ENCODE measurements at regions not wholly inside any gene's neighbourhood (a gene's known extent, or its start where the extent isn't known, plus 50 kb on each side); places are given as distances from the start of the nearest gene placed in this dataset.

DNA sequence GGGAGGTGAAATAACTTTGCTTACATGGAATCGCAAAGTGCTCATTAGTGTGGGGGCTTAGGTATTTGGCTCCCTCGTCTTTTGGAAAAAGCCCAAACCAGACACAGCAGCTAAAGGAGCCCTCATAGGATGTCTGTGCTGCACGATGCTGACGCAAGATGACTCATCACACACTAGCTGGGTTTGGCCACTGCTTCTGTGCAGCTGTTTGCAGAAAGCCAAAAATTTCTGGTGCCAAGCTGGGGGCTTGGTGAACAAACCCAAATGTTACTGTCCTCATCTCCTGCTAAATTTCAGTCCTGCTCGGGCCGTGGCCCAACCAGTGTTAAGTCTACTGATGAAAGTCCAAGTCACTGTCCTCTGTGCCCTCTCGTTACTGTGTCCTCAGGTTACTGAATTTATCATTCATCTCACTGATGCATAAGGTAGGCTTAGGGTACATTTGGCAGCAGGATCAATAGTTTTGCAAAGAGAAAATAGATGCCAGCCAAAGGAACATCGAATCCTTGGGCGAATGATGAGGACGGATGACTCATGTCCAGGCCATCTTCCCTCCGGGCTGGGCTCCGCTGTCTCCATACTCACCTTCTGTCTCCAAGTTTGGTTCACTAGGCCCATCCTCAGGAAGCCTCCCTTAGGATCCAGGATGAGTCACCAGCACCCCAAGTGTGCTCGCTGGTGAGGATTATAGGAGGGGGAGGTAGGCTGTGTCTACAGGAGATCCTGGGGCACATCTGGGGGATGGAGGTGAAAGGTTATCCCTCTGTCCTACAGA lies 177.7 kb downstream of the ADSS2 start:
- Histone ChIP-seq H3K9me3 (ENCODE audit: control insufficient read depth, insufficient read depth, low read length) (no peaks in the 10 kb centered on the region), H3K4me3 (ENCODE audit: low read length) (no peak overlapping the region), H3K27ac (ENCODE audit: low read length) (no peak overlapping the region), H3K4me1 (ENCODE audit: control insufficient read depth, insufficient read depth, low read length) (no peaks in the 10 kb centered on the region), H3K27me3 (ENCODE audit: control insufficient read depth, insufficient read depth, low read length) (no peaks in the 10 kb centered on the region), H3K36me3 (ENCODE audit: control insufficient read depth, insufficient read depth, low read length) (no peaks in the 10 kb centered on the region)
- DNase-seq (ENCODE audit: low read depth, low spot score) = no peak
- no CpG with 5 or more reads among the region's 13 CpGs for WGBS (ENCODE audit: insufficient coverage, insufficient read length)

DNA sequence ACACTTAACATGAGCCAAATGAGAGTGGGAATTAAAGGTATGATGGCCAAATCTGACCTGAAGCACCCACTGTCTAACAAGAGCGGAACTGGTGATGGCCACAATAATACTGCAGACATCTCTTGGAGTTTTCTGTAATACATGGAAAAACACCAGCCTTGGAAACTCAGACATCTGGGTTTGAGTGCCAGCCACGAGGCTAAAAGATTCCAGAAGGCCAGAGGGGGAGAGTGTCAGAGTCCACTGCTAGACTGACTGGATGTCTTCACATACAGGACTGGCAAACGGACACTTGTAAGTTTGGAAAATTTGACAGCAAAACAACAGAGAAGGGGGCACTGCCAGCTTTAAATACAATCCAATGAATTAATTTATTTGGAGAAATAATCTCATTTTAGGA lies 175.1 kb downstream of the ADSS2 start:
- no peaks in the 10 kb centered on the region for H3K36me3 ChIP-seq (ENCODE audit: control insufficient read depth, insufficient read depth, low read length)
- no CpG with 5 or more reads among the region's 3 CpGs for WGBS (ENCODE audit: insufficient coverage, insufficient read length)
- H3K4me3 ChIP-seq (ENCODE audit: low read length) = no peak overlapping the region
- H3K9me3 ChIP-seq (ENCODE audit: control insufficient read depth, insufficient read depth, low read length) = no peaks in the 10 kb centered on the region
- H3K27me3 ChIP-seq (ENCODE audit: control insufficient read depth, insufficient read depth, low read length) = no peaks in the 10 kb centered on the region
- no peaks in the 10 kb centered on the region for H3K4me1 ChIP-seq (ENCODE audit: control insufficient read depth, insufficient read depth, low read length)
- no peak overlapping the region for H3K27ac ChIP-seq (ENCODE audit: low read length)
- no peak for DNase-seq (ENCODE audit: low read depth, low spot score)

DNA sequence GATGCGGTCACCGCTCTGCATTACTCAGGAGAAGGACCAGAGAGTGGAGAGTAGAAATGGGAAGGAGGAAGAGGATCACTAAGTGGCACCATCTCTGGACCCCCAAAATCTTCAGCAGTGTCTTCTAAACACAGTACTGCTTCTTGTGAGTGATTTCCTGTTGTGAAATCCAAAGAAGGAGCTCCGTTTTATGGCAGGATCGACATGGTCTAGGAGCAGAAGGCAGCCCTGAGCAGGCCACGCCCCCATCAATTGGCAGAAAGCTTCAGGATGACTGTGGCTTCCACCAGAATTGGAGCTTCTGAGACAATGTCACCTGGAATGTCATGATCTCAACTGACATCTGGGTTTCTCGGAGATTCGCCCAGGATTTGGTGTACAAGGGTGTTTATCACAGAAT lies 171.5 kb downstream of the ADSS2 start:
- H3K4me1 ChIP-seq (ENCODE audit: control insufficient read depth, insufficient read depth, low read length) = no peaks in the 10 kb centered on the region
- H3K36me3 ChIP-seq (ENCODE audit: control insufficient read depth, insufficient read depth, low read length) = no peaks in the 10 kb centered on the region
- H3K4me3 ChIP-seq (ENCODE audit: low read length) = no peak overlapping the region
- no peak for DNase-seq (ENCODE audit: low read depth, low spot score)
- no peak overlapping the region for H3K27ac ChIP-seq (ENCODE audit: low read length)
- WGBS (ENCODE audit: insufficient coverage, insufficient read length) = no CpG with 5 or more reads among the region's 7 CpGs
- no peaks in the 10 kb centered on the region for H3K9me3 ChIP-seq (ENCODE audit: control insufficient read depth, insufficient read depth, low read length)
- no peaks in the 10 kb centered on the region for H3K27me3 ChIP-seq (ENCODE audit: control insufficient read depth, insufficient read depth, low read length)

DNA sequence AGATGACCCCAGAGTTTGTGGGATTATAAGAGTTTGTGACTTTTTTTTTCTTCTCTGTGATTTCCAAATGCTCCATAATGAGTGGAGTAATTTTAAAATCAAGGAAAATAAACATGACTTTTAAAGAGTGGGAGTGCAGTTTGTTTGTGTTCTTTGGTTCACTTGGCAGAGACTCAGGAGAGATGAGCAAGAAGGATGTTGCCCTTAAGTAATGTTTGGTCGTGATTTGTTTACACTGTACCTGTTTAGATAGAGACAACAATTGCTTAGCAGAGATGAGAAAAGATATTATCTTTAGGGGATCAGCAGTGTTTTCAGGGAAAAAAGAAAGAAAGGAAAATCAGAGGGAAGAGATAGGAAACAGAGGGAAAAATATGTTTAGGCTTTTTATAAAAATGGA lies 170.8 kb downstream of the ADSS2 start:
- H3K27me3 ChIP-seq (ENCODE audit: control insufficient read depth, insufficient read depth, low read length) = no peaks in the 10 kb centered on the region
- no peak overlapping the region for H3K4me3 ChIP-seq (ENCODE audit: low read length)
- H3K36me3 ChIP-seq (ENCODE audit: control insufficient read depth, insufficient read depth, low read length) = no peaks in the 10 kb centered on the region
- DNase-seq (ENCODE audit: low read depth, low spot score) = no peak
- H3K9me3 ChIP-seq (ENCODE audit: control insufficient read depth, insufficient read depth, low read length) = no peaks in the 10 kb centered on the region
- no peak overlapping the region for H3K27ac ChIP-seq (ENCODE audit: low read length)
- H3K4me1 ChIP-seq (ENCODE audit: control insufficient read depth, insufficient read depth, low read length) = no peaks in the 10 kb centered on the region
- no CpG with 5 or more reads among the region's 1 CpG for WGBS (ENCODE audit: insufficient coverage, insufficient read length)

DNA sequence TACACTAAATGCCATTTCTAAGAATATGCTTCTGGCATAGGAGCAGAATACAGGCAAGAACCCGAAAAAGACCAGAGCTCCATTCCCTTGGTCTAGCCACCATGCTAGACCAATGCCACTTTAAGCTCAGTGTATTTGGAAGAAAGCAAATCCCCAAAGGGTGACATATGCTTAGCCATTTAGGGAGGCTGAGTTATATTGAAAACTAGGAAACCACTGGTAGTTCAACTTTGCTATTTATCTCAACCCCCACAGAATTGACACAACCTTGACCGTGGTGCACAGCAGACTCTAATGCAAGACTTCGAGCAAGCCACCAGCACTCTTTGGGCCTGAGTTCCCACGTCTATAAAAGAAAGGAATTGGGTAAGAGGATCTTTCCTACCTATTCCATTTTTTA lies 167.9 kb downstream of the ADSS2 start:
- H3K36me3 ChIP-seq (ENCODE audit: control insufficient read depth, insufficient read depth, low read length) = no peaks in the 10 kb centered on the region
- WGBS (ENCODE audit: insufficient coverage, insufficient read length) = no CpG with 5 or more reads among the region's 4 CpGs
- H3K4me1 ChIP-seq (ENCODE audit: control insufficient read depth, insufficient read depth, low read length) = no peaks in the 10 kb centered on the region
- H3K9me3 ChIP-seq (ENCODE audit: control insufficient read depth, insufficient read depth, low read length) = no peaks in the 10 kb centered on the region
- no peak overlapping the region for H3K27ac ChIP-seq (ENCODE audit: low read length)
- DNase-seq (ENCODE audit: low read depth, low spot score) = no peak
- H3K4me3 ChIP-seq (ENCODE audit: low read length) = no peak overlapping the region
- no peaks in the 10 kb centered on the region for H3K27me3 ChIP-seq (ENCODE audit: control insufficient read depth, insufficient read depth, low read length)

DNA sequence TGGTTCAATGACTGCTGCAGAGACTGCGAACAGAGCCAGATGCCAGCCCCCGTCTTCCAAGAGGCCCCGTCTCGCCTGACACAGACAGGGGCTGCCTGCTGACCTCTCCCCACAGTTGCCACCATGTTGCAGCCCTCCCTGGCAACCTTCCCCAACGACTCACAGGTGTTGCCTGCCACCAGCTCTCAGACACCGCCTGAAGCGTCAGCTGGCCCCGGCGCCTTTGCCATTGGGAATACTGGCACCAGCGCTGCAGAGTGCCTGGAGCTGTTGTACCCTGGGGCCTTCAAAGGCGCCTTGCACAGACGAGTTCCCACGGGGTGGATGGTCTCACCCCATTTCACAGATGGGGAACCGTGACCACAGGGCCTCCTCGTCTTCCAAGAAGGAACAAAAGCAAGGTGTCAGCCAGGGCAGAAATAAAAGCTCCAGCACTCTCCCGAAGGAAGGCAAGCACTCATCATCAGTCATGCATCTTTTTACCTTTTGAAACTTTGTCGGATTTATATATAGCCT lies 167.0 kb downstream of the ADSS2 start:
- no CpG with 5 or more reads among the region's 17 CpGs for WGBS (ENCODE audit: insufficient coverage, insufficient read length)

DNA sequence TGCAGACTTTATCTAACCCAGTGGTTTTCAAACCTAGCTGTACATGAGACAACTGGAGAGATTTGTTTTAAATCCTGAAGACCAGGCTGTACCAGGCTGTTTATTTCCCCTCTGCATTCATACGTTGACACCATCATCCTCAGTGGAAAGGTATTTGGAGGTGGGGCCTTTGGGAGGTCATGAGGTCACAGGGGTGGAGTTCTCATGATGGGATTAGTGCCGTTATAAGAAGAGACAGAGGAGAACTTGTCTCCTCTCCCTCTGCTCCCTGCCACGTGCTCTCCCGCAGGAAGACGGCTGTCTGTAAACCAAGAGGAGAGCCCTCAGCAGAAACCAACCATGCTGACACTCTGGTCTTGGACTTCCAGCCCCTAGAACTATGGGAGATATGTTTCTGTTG lies 165.4 kb downstream of the ADSS2 start:
- no peak overlapping the region for H3K4me3 ChIP-seq (ENCODE audit: low read length)
- H3K4me1 ChIP-seq (ENCODE audit: control insufficient read depth, insufficient read depth, low read length) = no peaks in the 10 kb centered on the region
- no peaks in the 10 kb centered on the region for H3K36me3 ChIP-seq (ENCODE audit: control insufficient read depth, insufficient read depth, low read length)
- no peak for DNase-seq (ENCODE audit: low read depth, low spot score)
- no peaks in the 10 kb centered on the region for H3K27me3 ChIP-seq (ENCODE audit: control insufficient read depth, insufficient read depth, low read length)
- no peaks in the 10 kb centered on the region for H3K9me3 ChIP-seq (ENCODE audit: control insufficient read depth, insufficient read depth, low read length)
- WGBS (ENCODE audit: insufficient coverage, insufficient read length) = no CpG with 5 or more reads among the region's 5 CpGs
- H3K27ac ChIP-seq (ENCODE audit: low read length) = no peak overlapping the region

More for the DNA sequence above, 167.0 kb downstream of the ADSS2 start:
- H3K4me1 ChIP-seq (ENCODE audit: control insufficient read depth, insufficient read depth, low read length) = no peaks in the 10 kb centered on the region
- no peak overlapping the region for H3K4me3 ChIP-seq (ENCODE audit: low read length)
- no peaks in the 10 kb centered on the region for H3K36me3 ChIP-seq (ENCODE audit: control insufficient read depth, insufficient read depth, low read length)
- H3K27me3 ChIP-seq (ENCODE audit: control insufficient read depth, insufficient read depth, low read length) = no peaks in the 10 kb centered on the region
- DNase-seq (ENCODE audit: low read depth, low spot score) = no peak
- H3K27ac ChIP-seq (ENCODE audit: low read length) = no peak overlapping the region
- no peaks in the 10 kb centered on the region for H3K9me3 ChIP-seq (ENCODE audit: control insufficient read depth, insufficient read depth, low read length)

DNA sequence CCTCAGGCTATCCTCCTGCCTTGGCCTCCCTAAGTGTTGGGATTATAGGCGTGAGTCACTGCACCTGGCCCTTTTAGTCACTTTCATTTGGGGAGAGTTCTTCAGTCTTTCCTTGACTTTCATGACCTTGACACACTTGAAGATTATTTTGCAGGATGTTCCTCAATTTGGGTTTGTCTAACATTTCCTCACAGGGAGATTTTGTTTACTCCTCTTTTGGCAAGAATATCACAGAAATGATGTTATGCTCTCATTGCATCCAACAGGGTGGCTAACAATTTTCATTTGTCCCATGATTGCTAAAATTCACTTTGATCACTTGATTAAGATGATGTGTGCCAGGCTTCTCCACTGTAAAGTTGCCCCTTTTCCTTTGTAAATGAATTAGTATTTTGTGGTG lies 164.0 kb downstream of the ADSS2 start:
- Histone ChIP-seq H3K4me1 (ENCODE audit: control insufficient read depth, insufficient read depth, low read length) (no peaks in the 10 kb centered on the region), H3K27ac (ENCODE audit: low read length) (no peak overlapping the region), H3K4me3 (ENCODE audit: low read length) (no peak overlapping the region), H3K9me3 (ENCODE audit: control insufficient read depth, insufficient read depth, low read length) (no peaks in the 10 kb centered on the region), H3K36me3 (ENCODE audit: control insufficient read depth, insufficient read depth, low read length) (no peaks in the 10 kb centered on the region), H3K27me3 (ENCODE audit: control insufficient read depth, insufficient read depth, low read length) (no peaks in the 10 kb centered on the region)
- no peak for DNase-seq (ENCODE audit: low read depth, low spot score)
- no CpG with 5 or more reads among the region's 1 CpG for WGBS (ENCODE audit: insufficient coverage, insufficient read length)

DNA sequence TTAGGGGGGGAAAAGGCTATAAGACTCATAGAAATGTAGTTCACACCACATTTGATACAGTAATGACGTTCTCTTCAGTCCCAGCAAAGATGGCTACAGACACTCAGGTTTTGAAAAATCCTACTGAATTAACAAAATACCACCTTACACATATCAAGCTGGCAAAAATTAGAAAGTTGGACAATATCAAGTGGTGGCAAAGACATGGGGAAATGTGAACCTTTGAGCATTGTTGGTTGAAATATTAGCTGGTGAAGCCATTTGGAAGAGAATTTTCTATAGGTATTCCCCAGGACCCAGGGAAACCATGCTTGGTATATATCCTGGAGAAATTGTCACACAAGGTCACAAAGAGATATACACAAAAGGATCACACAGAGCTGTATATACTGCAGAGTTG lies 163.0 kb downstream of the ADSS2 start:
- Histone ChIP-seq H3K9me3 (ENCODE audit: control insufficient read depth, insufficient read depth, low read length) (no peaks in the 10 kb centered on the region), H3K27ac (ENCODE audit: low read length) (no peak overlapping the region), H3K4me1 (ENCODE audit: control insufficient read depth, insufficient read depth, low read length) (no peaks in the 10 kb centered on the region), H3K36me3 (ENCODE audit: control insufficient read depth, insufficient read depth, low read length) (no peaks in the 10 kb centered on the region), H3K4me3 (ENCODE audit: low read length) (no peak overlapping the region), H3K27me3 (ENCODE audit: control insufficient read depth, insufficient read depth, low read length) (no peaks in the 10 kb centered on the region)
- DNase-seq (ENCODE audit: low read depth, low spot score) = no peak
- WGBS (ENCODE audit: insufficient coverage, insufficient read length) = no CpG with 5 or more reads among the region's 1 CpG

DNA sequence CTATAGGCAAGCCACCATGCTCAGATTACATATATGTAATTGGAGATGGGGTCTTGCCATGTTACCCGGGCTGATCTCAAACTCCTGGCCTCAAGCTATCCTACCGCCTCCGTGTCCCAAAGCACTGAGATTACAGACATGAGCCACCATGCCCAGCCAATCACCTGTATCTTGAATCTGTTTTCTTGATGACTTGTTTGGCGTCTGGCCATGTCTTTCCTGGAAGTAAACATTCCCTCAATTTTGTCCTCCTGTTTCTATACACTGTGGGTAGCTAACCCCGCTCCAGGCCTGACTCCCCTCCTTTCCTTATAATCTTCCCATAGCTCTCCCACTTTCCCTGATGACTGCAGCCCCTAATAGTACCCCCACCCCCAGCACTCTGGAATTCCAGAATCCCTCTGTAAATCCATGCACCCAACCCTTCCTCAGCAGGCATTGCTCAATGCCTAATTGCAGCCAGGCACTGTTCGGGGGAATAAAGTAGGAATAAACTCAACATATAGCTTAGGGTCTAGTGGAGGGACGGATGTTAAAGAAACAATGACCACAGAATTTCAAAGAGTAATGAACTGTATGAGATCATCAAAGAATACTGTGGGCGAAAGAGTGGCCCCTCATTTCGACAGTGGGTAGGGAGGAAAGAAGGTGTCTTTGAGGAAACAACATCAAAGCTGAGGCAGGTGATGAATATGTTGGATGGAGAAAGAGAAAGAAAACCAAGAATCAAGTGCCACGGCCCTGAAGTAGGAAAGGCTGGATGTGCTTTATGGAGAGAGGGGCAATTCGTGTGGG lies 161.5 kb downstream of the ADSS2 start:
- Histone ChIP-seq H3K27me3 (ENCODE audit: control insufficient read depth, insufficient read depth, low read length) (no peaks in the 10 kb centered on the region), H3K27ac (ENCODE audit: low read length) (no peak overlapping the region), H3K9me3 (ENCODE audit: control insufficient read depth, insufficient read depth, low read length) (no peaks in the 10 kb centered on the region), H3K4me3 (ENCODE audit: low read length) (no peak overlapping the region), H3K36me3 (ENCODE audit: control insufficient read depth, insufficient read depth, low read length) (no peaks in the 10 kb centered on the region), H3K4me1 (ENCODE audit: control insufficient read depth, insufficient read depth, low read length) (no peaks in the 10 kb centered on the region)
- DNase-seq (ENCODE audit: low read depth, low spot score) = no peak
- WGBS (ENCODE audit: insufficient coverage, insufficient read length) = no CpG with 5 or more reads among the region's 11 CpGs

Measured in iPS DF 6.9 (cell line).